NT2/D1 (cell line): ENCODE measurements at regions not wholly inside any gene's neighbourhood (a gene's known extent, or its start where the extent isn't known, plus 50 kb on each side); places are given as distances from the start of the nearest gene placed in this dataset.

Source experiments
- SUZ12 ChIP-seq: IDR thresholded peaks from 2 replicates; pipeline ENCODE4 v1.6.1; 2011; ENCODE audit not compliant: insufficient read length, insufficient read depth; ENCODE audit errors: extremely low read depth
- YY1 ChIP-seq: IDR thresholded peaks from 2 replicates; pipeline ENCODE4 v1.6.1; 2011; ENCODE audit not compliant: insufficient read length, insufficient read depth
- ZNF274 ChIP-seq: IDR thresholded peaks from 2 replicates; pipeline ENCODE4 v1.6.1; 2011; ENCODE audit warnings: mild to moderate bottlenecking, low read depth, low read length

DNA sequence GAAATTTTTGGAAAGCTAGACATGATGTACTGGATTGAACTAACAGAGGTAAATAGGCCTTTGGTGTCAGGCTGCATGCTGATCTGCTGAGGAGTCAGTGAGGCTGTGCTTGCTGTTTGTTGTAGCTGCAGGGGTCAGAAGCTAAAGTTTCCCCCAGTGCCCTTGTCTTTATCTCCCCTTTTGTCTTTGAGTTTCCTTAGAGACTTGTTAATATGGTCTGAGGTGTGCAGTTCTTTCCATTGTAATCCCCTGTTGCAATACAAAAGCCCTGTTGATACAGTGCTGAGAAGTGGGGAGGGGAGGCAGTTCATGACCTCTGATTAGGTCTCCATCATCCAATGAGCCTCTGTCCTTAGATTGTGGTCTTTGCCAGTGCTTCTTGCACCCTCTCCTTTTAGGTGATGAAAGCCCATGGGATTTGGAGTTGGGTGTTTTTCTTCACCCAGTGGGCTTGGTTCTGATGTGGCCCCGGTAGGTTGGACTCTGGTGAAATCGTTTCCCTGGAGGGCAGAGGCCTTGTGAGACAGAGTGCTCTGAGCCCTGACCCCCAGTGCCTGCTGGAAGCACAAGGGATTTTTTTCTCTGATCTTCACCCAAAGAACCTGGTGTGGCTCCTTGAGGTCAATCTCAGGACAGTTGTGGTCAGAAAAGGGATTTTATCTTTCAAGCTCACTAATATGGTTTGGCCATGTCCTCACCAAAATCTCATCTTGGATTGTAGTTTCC lies 163.1 kb downstream of the TMEM18 start:
- TF ChIP-seq SUZ12 (no peak), ZNF274 (no peak), YY1 (no peak)
